ENCODE measurements at regions not wholly inside any gene's neighbourhood (a gene's known extent, or its start where the extent isn't known, plus 50 kb on each side); places are given as distances from the start of the nearest gene placed in this dataset.
"Not testable (repeated sequence)": the region's sequence is repeated elsewhere in the genome, so short reads cannot be mapped to it uniquely, and the experiment has no call there.

DNA sequence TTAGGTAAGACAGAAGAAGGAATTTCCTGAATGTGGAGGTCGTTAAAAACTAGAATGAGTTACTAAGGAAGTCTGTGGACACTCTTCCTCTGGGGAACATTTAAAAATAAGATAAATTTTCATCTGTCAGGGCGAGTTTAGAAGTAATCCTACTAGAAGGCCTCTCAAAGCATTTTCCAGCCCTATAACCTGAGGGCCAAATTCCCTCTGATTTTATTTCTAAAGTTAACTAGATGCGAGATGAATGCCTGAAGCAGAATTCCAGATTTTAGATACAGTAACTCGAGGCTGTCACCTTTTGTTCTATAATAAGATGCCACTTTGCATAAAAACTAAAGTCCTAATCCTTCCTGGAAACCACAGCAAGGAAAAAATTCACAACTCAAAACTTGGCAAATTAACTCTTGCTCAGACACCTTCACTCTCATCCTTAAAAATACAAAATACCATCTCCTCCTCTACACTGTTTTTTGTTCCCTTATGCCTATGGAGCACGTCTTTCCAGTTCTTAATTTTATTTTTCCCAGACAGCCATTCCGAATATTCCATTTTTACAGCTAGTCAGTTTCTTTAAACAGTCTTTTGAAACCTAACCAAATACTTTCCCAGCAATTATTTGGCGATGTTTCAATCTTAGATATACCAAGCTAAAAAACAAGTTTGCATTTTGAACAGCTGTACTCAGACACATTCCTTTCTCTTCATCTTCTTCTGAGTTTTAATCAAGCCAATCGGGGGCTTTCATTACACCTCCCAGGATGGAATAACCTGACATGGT lies 420.7 kb upstream of the NFE2L3 start:
- TF ChIP-seq, protein P1, sequence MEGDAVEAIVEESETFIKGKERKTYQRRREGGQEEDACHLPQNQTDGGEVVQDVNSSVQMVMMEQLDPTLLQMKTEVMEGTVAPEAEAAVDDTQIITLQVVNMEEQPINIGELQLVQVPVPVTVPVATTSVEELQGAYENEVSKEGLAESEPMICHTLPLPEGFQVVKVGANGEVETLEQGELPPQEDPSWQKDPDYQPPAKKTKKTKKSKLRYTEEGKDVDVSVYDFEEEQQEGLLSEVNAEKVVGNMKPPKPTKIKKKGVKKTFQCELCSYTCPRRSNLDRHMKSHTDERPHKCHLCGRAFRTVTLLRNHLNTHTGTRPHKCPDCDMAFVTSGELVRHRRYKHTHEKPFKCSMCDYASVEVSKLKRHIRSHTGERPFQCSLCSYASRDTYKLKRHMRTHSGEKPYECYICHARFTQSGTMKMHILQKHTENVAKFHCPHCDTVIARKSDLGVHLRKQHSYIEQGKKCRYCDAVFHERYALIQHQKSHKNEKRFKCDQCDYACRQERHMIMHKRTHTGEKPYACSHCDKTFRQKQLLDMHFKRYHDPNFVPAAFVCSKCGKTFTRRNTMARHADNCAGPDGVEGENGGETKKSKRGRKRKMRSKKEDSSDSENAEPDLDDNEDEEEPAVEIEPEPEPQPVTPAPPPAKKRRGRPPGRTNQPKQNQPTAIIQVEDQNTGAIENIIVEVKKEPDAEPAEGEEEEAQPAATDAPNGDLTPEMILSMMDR (IDR thresholded peaks at IDR 0.05) = no peak
- Histone ChIP-seq H3K4me3 (no peak overlapping the region), H3K27ac (peak overlapping the region; percentile 54 to 71)
- DNase-seq (ENCODE audit: low spot score) = no peak

DNA sequence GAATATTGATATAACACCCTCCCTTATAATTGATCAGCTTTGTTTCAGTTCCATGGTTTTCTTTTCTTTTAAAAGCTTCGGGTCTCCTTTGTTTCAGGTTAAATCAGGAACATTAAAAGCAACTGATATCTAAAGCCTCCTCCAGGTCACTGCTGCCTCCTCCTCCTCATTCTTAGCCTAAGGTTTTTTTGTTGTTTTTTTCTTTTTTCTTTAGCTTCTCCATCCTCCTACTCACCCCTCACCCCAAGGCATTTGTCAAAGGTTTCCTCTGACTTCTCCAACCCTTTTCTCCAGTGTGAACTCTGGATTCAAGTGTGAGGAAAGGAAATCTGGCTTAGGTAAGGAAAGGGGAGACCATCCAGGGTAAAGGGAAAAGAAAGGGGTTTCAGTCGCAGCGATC lies 420.2 kb upstream of the NFE2L3 start:
- no peak for DNase-seq (ENCODE audit: low spot score)
- peak overlapping the region; percentile 54 to 71 for H3K27ac ChIP-seq
- TF ChIP-seq, protein P1 (IDR thresholded peaks at IDR 0.05) = no peak
- no peak overlapping the region for H3K4me3 ChIP-seq

DNA sequence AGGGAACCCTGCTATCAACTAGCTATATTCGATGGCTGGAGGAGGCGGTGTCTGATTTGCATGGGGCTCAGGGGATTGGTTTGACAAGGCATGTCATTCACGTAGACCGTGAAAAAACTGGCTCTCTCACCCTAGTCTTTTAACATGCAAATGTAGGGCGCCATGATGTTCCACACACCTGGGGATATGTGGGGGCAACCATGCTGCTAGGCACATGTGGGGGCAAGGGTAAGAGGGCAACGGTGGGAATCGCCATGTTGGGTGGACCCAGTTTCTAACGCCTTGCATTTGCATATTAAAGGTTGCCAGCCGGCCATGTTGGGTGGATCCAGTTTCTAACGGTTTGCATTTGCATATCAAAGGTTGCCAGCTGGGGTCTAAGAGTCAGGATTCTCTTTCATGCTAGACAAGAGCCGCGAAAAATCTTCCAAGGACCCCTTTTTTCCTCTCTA lies 419.2 kb upstream of the NFE2L3 start:
- DNase-seq (ENCODE audit: low spot score) = no peak
- no peak overlapping the region for H3K4me3 ChIP-seq
- TF ChIP-seq, protein P1 (IDR thresholded peaks at IDR 0.05) = no peak
- H3K27ac ChIP-seq = no peak overlapping the region

DNA sequence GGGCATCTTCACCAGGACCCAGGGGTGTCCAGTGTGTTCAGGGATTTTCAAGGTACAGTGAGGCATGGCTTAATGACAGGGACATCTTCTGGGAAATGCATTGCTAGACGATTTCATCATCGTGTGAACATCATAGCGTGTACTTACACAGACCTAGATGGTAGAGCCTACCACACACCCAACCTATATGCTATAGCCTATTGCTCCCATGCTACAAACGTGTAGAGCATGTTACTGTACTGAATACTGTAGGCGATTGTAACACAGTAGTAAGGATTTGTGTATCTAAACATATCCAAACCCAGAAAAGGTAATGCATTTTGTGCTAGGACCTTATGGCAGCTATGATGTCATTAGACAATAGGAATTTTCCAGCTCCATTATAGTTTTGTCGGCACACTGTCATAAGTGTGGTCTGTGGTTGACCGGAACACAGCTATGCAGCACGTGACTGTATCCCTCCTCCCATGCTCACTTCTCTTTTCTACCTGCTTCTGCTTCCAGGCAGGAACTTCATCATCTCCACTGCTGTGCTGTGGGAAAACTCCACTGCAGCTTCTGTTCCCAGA lies 416.2 kb upstream of the NFE2L3 start:
- DNase-seq (ENCODE audit: low spot score) = no peak
- Histone ChIP-seq H3K4me3 (no peak overlapping the region), H3K27ac (no peak overlapping the region)
- TF ChIP-seq, protein P1 (IDR thresholded peaks at IDR 0.05) = no peak

DNA sequence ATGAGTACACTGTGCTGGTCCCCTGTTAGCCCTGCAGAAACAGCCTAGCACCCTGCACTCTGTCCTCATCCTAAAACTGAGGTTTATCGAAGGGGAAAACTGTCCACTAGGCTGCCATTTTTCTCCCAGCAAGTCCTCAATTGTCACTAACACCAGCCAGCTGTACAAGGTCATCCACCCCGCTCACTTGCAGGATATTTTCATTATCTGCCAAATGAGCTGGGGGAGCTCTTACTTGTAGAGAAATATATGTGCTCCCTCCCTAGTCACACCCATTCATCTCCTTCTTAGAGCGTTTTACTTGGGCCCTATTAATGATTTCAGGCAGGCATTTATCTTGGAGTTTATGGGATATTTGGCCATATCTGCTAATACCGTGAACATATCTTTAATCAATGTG lies 413.5 kb upstream of the NFE2L3 start:
- TF ChIP-seq, protein P1 (IDR thresholded peaks at IDR 0.05) = no peak
- DNase-seq (ENCODE audit: low spot score) = no peak
- H3K27ac ChIP-seq = no peak overlapping the region
- no peak overlapping the region for H3K4me3 ChIP-seq

DNA sequence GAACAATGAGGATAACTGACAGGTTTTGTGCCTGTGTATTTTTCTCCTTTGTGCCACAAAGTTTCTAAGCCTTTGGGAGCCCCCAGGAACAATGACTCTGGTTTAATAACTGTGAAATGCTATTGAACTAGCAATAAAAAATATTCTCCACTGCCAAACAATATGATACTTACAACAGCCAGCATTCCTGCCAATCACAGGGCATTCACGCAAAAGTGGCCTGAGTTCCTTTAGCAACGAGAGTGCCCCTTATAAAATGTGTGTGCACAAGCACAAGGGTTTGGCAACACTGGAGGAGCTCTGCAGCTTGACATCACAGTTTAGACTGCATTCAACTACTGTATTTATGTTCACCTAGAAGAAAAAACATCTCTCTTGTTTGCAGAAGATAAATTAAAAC lies 412.9 kb upstream of the NFE2L3 start:
- TF ChIP-seq, protein P1 (IDR thresholded peaks at IDR 0.05) = no peak
- Histone ChIP-seq H3K27ac (no peak overlapping the region), H3K4me3 (no peak overlapping the region)
- DNase-seq (ENCODE audit: low spot score) = no peak

DNA sequence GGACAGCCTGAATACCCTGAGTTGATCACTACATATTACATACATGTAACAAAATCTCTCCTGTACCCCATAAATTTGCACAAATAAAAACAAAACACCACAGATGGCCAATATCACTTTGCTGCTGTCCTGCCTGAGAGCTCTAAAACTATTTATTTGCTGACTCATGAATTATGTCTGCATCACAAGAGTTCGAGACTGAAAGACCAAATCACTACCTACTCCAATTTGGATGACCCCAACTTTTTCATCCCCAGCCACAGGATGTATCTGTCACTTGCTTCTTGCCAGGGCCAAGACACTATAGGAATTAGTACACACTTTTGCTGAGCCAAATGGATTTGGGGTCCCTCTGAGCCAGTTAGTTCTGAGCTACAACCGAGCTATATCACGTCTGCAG lies 409.7 kb upstream of the NFE2L3 start:
- no peak for DNase-seq (ENCODE audit: low spot score)

DNA sequence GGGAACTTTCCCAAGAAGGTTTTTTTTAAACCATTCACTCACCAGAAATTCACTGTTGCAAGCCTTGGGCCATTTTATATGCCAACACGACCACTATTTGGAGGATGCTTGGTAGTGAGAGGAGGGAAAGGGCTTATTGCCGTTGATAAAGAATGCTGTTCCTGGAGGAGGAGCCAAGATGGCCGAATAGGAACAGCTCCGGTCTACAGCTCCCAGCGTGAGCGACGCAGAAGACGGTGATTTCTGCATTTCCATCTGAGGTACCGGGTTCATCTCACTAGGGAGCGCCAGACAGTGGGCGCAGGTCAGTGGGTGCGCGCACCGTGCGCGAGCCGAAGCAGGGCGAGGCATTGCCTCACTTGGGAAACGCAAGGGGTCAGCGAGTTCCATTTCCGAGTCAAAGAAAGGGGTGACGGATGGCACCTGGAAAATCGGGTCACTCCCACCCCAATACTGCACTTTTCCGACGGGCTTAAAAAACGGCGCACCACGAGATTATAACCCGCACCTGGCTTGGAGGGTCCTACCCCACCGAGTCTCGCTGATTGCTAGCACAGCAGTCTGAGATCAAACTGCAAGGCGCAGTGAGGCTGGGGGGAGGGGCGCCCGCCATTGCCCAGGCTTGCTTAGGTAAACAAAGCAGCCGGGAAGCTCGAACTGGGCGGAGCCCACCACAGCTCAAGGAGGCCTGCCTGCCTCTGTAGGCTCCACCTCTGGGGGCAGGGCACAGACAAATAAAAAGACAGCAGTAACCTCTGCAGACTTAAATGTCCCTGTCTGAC lies 408.1 kb upstream of the NFE2L3 start:
- DNase-seq (ENCODE audit: low spot score); H3K4me3 ChIP-seq; H3K27ac ChIP-seq: not testable (repeated sequence)

More for the DNA sequence above, 409.7 kb upstream of the NFE2L3 start:
- TF ChIP-seq, protein P1 (IDR thresholded peaks at IDR 0.05) = no peak
- Histone ChIP-seq H3K4me3 (no peak overlapping the region), H3K27ac (no peak overlapping the region)
